ENCODE measurements at regions not wholly inside any gene's neighbourhood (a gene's known extent, or its start where the extent isn't known, plus 50 kb on each side); places are given as distances from the start of the nearest gene placed in this dataset.

- Histone ChIP-seq H3K9me3 (ENCODE audit: control insufficient read depth in 4 of 4, low read length in 3 of 4) (no peaks in the 10 kb centered on the region), H3K9ac (ENCODE audit: low read depth in 1 of 2, low read length in 2 of 2) (no peak overlapping the region), H3K4me3 (ENCODE audit: low read depth in 1 of 3, low read length in 3 of 3) (no peak overlapping the region), H3K36me3 (ENCODE audit: control insufficient read depth in 4 of 4, insufficient read depth in 3 of 4, low read depth in 1 of 4, low read length in 3 of 4) (no peaks in the 10 kb centered on the region), H3K27me3 (ENCODE audit: control insufficient read depth in 4 of 4, insufficient read depth in 4 of 4, low read length in 3 of 4) (no peaks in the 10 kb centered on the region), H3K27ac (ENCODE audit: low read depth in 1 of 2, low read length in 2 of 2) (no peak overlapping the region), H3K4me1 (ENCODE audit: control insufficient read depth in 4 of 4, insufficient read depth in 4 of 4, low read length in 3 of 4) (no peaks in the 10 kb centered on the region)
- no peak for TF ChIP-seq REST (IDR thresholded peaks at IDR 0.05)
- no peak for TF ChIP-seq SP1 (IDR thresholded peaks at IDR 0.05)
- TF ChIP-seq FOXA1 (IDR thresholded peaks at IDR 0.05): no peak
- no peak for TF ChIP-seq JUND (IDR thresholded peaks at IDR 0.05)
- no peak for TF ChIP-seq CTCF (IDR thresholded peaks at IDR 0.05; ENCODE audit: low read depth, low read length, missing input control)
- no peak for TF ChIP-seq ATF3 (IDR thresholded peaks at IDR 0.05)
- no peak for TF ChIP-seq HNF4G (IDR thresholded peaks at IDR 0.05)
- TF ChIP-seq RAD21 (IDR thresholded peaks at IDR 0.05): no peak
- no peak for TF ChIP-seq MAX (IDR thresholded peaks at IDR 0.05)
- TF ChIP-seq YY1 (IDR thresholded peaks at IDR 0.05): no peak
- no peak for TF ChIP-seq ZBTB33 (IDR thresholded peaks at IDR 0.05)
- TF ChIP-seq EGR1 (IDR thresholded peaks at IDR 0.05; ENCODE audit: low read depth in 2 of 2): no peak
- TF ChIP-seq FOXA2 (IDR thresholded peaks at IDR 0.05): no peak
- 46% methylated on average over 3 of the region's 3 CpGs for WGBS
- no peak for DNase-seq (ENCODE audit: low spot score)
Measured at GRCh38 chrX:95029571-95029970, 1355.6 kb downstream of the FAM133A start.

GRCh38 chrX:95040104-95040503 lies 1366.1 kb downstream of the FAM133A start:
- WGBS: 26% methylated on average over 1 of the region's 1 CpG
- TF ChIP-seq GABPA (IDR thresholded peaks at IDR 0.05 in 1 of 2, conservative IDR thresholded peaks at IDR 0.05 in 1 of 2) (no peak), SP1 (IDR thresholded peaks at IDR 0.05) (no peak), HNF4G (IDR thresholded peaks at IDR 0.05) (no peak), EGR1 (IDR thresholded peaks at IDR 0.05; ENCODE audit: low read depth in 2 of 2) (no peak), MAX (IDR thresholded peaks at IDR 0.05) (no peak), JUND (IDR thresholded peaks at IDR 0.05) (no peak)
- DNase-seq (ENCODE audit: low spot score): no peak
- Histone ChIP-seq H3K36me3 (ENCODE audit: control insufficient read depth in 4 of 4, insufficient read depth in 3 of 4, low read depth in 1 of 4, low read length in 3 of 4) (no peaks in the 10 kb centered on the region), H3K4me3 (ENCODE audit: low read depth in 1 of 3, low read length in 3 of 3) (no peak overlapping the region), H3K9me3 (ENCODE audit: control insufficient read depth in 4 of 4, low read length in 3 of 4) (no peaks in the 10 kb centered on the region), H3K9ac (ENCODE audit: low read depth in 1 of 2, low read length in 2 of 2) (no peak overlapping the region), H3K27ac (ENCODE audit: low read depth in 1 of 2, low read length in 2 of 2) (no peak overlapping the region), H3K27me3 (ENCODE audit: control insufficient read depth in 4 of 4, insufficient read depth in 4 of 4, low read length in 3 of 4) (no peaks in the 10 kb centered on the region), H3K4me1 (ENCODE audit: control insufficient read depth in 4 of 4, insufficient read depth in 4 of 4, low read length in 3 of 4) (no peaks in the 10 kb centered on the region)

Measured in liver (tissue), 8 donors.